ENCODE measurements at regions not wholly inside any gene's neighbourhood (a gene's known extent, or its start where the extent isn't known, plus 50 kb on each side); places are given as distances from the start of the nearest gene placed in this dataset.
"Not testable (repeated sequence)": the region's sequence is repeated elsewhere in the genome, so short reads cannot be mapped to it uniquely, and the experiment has no call there.

DNA sequence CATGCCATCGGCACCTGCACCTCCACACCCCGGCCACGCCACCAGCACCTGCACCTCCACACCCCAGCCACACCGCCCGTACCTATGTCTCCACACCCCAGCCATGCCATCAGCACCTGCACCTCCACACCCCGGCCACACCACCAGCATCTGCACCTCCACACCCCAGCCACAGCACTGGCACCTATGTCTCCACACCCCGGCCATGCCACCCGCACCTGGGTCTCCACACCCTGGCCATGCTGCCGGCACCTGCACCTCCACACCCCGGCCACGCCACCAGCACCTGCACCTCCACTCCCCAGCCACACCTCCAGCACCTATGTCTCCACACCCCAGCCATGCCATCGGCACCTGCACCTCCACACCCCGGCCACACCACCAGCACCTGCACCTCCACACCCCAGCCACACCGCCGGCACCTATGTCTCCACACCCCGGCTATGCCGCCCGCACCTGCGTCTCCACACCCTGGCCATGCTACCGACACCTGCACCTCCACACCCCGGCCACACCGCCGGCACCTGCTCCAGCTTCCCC is 390.3 kb upstream of the MYT1L start:
- TF ChIP-seq CTCF (conservative IDR thresholded peaks at IDR 0.05): no peak
- TF ChIP-seq EZH2 (IDR thresholded peaks at IDR 0.05; ENCODE audit: low read depth): no peak
- no peak for DNase-seq
- Histone ChIP-seq H3K27ac (no peak overlapping the region), H3K9me2 (ENCODE audit: insufficient read depth) (no peaks in the 10 kb centered on the region), H4K20me1 (ENCODE audit: insufficient read depth) (peaks cover 4% of the 10 kb centered on the region; the same call in 1 of the 2 replicates), H3K9me3 (ENCODE audit: insufficient read depth, low read depth) (no peaks in the 10 kb centered on the region), H3K4me1 (replicated peaks; ENCODE audit: insufficient read depth) (no peaks in the 10 kb centered on the region), H3K79me2 (ENCODE audit: low read depth) (no peaks in the 10 kb centered on the region), H3F3A (ENCODE audit: insufficient read depth, low read depth) (no peaks in the 10 kb centered on the region), H3K27me3 (ENCODE audit: insufficient read depth, low read depth) (peaks cover 92% of the 10 kb centered on the region), H3K36me3 (ENCODE audit: low read depth) (no peaks in the 10 kb centered on the region), H2AFZ (no peak overlapping the region), H3K4me3 (no peak overlapping the region), H3K4me2 (no peak overlapping the region)
- intact Hi-C loops (cut with micrococcal nuclease; ENCODE audit: unreplicated experiment): no loop called here
- POLR2A ChIA-PET (ENCODE audit: unreplicated experiment): no interaction called here
- no TSS peak for BruUV-seq (replicated peaks)
- CTCF ChIA-PET: no interaction called here

- CTCF ChIA-PET; H3K79me2 ChIP-seq (ENCODE audit: low read depth); H3K36me3 ChIP-seq (ENCODE audit: low read depth); BruUV-seq (replicated peaks); H3K4me3 ChIP-seq; H3K27ac ChIP-seq; intact Hi-C loops (cut with micrococcal nuclease; ENCODE audit: unreplicated experiment); H4K20me1 ChIP-seq (ENCODE audit: insufficient read depth); H2AFZ ChIP-seq; H3K9me3 ChIP-seq (ENCODE audit: insufficient read depth, low read depth); H3F3A ChIP-seq (ENCODE audit: insufficient read depth, low read depth); DNase-seq; H3K4me1 ChIP-seq (replicated peaks; ENCODE audit: insufficient read depth); H3K9me2 ChIP-seq (ENCODE audit: insufficient read depth); H3K4me2 ChIP-seq; POLR2A ChIA-PET (ENCODE audit: unreplicated experiment): not testable (repeated sequence)
- peaks cover 92% of the 10 kb centered on the region for H3K27me3 ChIP-seq (ENCODE audit: insufficient read depth, low read depth)
Observed at GRCh38 chr2:2720806-2721205, 389.7 kb upstream of the MYT1L start.

DNA sequence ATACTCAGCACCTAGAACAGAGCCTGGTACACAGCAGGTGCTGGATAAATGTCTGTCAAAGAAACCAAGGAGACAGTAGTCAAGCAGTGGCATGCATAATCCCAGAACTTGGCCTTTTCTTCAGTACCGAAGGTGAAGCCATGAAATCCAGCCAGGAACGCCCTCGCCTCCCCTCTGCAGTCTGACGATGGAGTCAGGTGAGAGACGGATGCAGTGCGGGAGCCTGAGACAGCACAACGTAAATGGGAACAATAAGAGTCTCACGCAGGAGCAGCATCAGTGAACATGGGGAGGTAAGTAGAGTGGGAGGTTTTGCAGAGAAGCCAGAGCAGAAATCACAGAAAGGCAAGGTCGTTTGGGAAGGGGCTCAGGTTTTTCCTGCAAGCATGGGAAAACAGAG is 389.3 kb upstream of the MYT1L start:
- CTCF ChIA-PET: no interaction called here
- H3F3A ChIP-seq (ENCODE audit: insufficient read depth, low read depth): no peaks in the 10 kb centered on the region

More for the DNA sequence above, 389.3 kb upstream of the MYT1L start:
- Histone ChIP-seq H3K79me2 (ENCODE audit: low read depth) (no peaks in the 10 kb centered on the region), H3K27ac (no peak overlapping the region), H3K4me1 (replicated peaks; ENCODE audit: insufficient read depth) (no peaks in the 10 kb centered on the region), H3K4me3 (no peak overlapping the region), H3K9me2 (ENCODE audit: insufficient read depth) (no peaks in the 10 kb centered on the region), H3K36me3 (ENCODE audit: low read depth) (no peaks in the 10 kb centered on the region), H4K20me1 (ENCODE audit: insufficient read depth) (peaks cover 4% of the 10 kb centered on the region; the same call in 1 of the 2 replicates), H3K4me2 (no peak overlapping the region), H3K27me3 (ENCODE audit: insufficient read depth, low read depth) (peaks cover 92% of the 10 kb centered on the region), H2AFZ (no peak overlapping the region), H3K9me3 (ENCODE audit: insufficient read depth, low read depth) (no peaks in the 10 kb centered on the region)
- no TSS peak for BruUV-seq (replicated peaks)
- POLR2A ChIA-PET (ENCODE audit: unreplicated experiment): no interaction called here
- TF ChIP-seq EZH2 (IDR thresholded peaks at IDR 0.05; ENCODE audit: low read depth): no peak
- TF ChIP-seq CTCF (conservative IDR thresholded peaks at IDR 0.05): no peak
- DNase-seq: no peak
- intact Hi-C loops (cut with micrococcal nuclease; ENCODE audit: unreplicated experiment): no loop called here

Measured in PC-9 (cell line).